PC-3 (cell line): ENCODE measurements at regions not wholly inside any gene's neighbourhood (a gene's known extent, or its start where the extent isn't known, plus 50 kb on each side); places are given as distances from the start of the nearest gene placed in this dataset.

Experiments
- CTCF ChIP-seq: fragments of 300-600 bp; sonication (generic); conservative IDR thresholded peaks from 2 replicates; pipeline ENCODE4 v1.5.1; 2017; ENCODE audit warnings: antibody characterized with exemption, low read depth, mild to moderate bottlenecking, low read length
- EZH2 ChIP-seq: fragments of 300-600 bp; sonication (generic); IDR thresholded peaks from one replicate; pipeline ENCODE4 v1.6.1; 2017; ENCODE audit warnings: antibody characterized with exemption, mild to moderate bottlenecking, low read length; ENCODE audit not compliant: unreplicated experiment
- EZH2phosphoT487 ChIP-seq: fragments of 300-600 bp; sonication (generic); IDR thresholded peaks from 2 replicates; pipeline ENCODE4 v1.6.1; 2018; ENCODE audit warnings: mild to moderate bottlenecking, antibody characterized with exemption, low read length, borderline replicate concordance

DNA sequence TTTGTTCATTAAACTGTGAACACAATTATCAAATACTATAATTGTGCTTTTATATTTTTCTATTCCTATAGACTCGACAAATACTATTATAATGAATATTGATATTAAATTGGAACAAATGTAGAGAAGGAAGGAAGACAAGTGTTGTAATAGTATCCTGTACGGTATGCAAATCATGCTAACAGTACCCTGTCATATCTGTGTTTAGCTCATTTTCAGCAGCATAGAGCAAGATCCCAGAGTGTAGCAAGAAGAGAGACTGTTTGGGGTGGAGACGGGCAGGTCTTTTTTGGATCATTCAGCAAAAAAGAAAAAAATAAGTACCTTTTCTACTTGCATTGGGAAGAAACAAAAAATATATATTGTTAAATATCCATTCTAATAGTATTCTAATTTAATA is 224.1 kb downstream of the TPRG1 start:
- TF ChIP-seq CTCF (no peak), EZH2 (no peak), EZH2phosphoT487 (no peak)
